Retinal pigment epithelial cell (primary cell): ENCODE measurements at regions not wholly inside any gene's neighbourhood (a gene's known extent, or its start where the extent isn't known, plus 50 kb on each side); places are given as distances from the start of the nearest gene placed in this dataset.

ENCODE experiments used
- DNase-seq: peaks from one replicate; pipeline ENCODE4 v3.0.0-alpha.2; 2010; ENCODE audit warnings: low read depth
- H3K4me3 ChIP-seq: 2 replicates; pipeline ENCODE4 v1.5.1; 2011; ENCODE audit warnings: mild to moderate bottlenecking, low read length, control low read depth, moderate library complexity
- TF ChIP-seq, protein P1 (sequence below): conservative IDR thresholded peaks from 2 replicates; pipeline ENCODE4 v1.5.1; 2011; ENCODE audit warnings: low read depth, low read length, control low read depth, inconsistent platforms

DNA sequence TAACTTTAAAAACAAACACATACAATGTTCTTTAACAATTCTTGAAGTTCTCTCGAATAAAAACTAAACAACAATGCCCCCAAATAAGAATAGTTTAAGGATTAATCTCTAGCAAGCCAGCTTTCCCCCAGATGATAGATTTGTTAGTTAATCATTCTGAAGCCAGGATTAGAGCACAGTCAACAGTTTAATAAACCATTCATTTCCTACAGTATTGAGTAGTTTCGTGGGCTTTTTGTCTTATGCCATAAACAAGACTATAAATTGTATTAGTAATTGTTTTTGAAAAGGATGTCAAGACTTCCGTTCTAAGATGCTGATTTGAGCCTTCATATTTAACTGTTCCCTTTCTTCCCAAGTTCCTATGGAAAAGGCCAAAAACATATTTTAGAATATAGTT, 136.6 kb downstream of the PIK3R1 start:
- TF ChIP-seq, protein P1, sequence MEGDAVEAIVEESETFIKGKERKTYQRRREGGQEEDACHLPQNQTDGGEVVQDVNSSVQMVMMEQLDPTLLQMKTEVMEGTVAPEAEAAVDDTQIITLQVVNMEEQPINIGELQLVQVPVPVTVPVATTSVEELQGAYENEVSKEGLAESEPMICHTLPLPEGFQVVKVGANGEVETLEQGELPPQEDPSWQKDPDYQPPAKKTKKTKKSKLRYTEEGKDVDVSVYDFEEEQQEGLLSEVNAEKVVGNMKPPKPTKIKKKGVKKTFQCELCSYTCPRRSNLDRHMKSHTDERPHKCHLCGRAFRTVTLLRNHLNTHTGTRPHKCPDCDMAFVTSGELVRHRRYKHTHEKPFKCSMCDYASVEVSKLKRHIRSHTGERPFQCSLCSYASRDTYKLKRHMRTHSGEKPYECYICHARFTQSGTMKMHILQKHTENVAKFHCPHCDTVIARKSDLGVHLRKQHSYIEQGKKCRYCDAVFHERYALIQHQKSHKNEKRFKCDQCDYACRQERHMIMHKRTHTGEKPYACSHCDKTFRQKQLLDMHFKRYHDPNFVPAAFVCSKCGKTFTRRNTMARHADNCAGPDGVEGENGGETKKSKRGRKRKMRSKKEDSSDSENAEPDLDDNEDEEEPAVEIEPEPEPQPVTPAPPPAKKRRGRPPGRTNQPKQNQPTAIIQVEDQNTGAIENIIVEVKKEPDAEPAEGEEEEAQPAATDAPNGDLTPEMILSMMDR = no peak
- DNase-seq = no peak
- H3K4me3 ChIP-seq = no peak overlapping the region

DNA sequence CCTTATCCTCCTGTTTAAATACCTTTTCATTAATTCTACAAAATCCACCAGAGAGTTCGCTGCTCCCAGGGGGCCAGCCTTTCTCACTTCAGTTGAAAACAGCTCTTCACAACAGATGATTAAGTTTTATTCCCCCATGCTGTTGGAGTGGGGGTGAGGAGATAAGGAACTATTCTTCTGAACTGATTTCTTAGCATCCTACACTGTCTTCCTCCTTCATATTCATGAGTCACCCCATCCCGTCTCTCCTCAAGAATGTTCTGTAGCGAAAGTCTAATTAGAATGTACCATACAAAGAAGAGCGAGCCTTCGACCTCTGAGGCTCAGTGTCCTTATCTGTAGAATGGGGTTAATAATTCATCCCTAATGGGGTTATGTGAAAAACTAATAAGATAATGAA, 138.0 kb downstream of the PIK3R1 start:
- H3K4me3 ChIP-seq = no peak overlapping the region
- TF ChIP-seq, protein P1 = no peak
- no peak for DNase-seq

DNA sequence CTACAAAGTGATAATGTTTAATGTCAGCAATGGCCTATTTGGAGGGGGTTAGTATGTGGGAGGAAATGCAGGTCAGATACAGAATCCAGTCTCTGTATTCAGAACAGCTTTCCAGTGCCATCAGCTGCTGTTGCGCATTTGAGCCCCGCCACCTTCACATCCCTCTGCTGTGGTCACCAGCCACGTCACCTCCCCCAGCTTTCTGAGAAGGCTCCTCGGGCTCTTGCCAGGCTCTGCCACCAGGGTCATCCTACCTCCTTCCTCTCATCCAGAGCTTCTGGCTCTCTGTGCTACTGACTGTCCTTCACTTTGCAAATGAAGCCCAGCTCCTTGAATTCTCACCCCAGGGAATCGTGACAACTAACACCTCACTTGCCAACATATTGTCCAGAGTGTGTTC, 138.8 kb downstream of the PIK3R1 start:
- DNase-seq = no peak
- TF ChIP-seq, protein P1 = no peak

DNA sequence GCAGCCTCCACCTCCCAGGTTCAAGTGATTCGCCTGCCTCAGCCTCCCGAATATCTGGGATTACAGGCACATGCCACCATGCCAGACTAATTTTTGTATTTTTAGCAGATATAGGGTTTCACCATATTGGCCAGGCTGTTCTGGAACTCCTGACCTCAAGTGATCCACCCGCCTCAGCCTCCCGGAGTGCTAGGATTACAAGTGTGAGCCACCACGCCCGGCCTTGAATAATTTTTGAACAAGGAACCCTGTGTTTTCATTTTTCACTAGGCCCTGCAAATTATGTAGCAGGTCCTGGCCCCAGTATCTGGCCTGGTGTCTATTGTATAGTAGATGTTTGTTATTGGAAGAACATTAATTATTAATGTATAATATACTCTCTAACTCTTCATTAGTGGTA, 140.7 kb downstream of the PIK3R1 start:
- TF ChIP-seq, protein P1 = no peak
- DNase-seq = no peak
- H3K4me3 ChIP-seq = no peak overlapping the region

More for the DNA sequence above, 138.8 kb downstream of the PIK3R1 start:
- H3K4me3 ChIP-seq = no peak overlapping the region

DNA sequence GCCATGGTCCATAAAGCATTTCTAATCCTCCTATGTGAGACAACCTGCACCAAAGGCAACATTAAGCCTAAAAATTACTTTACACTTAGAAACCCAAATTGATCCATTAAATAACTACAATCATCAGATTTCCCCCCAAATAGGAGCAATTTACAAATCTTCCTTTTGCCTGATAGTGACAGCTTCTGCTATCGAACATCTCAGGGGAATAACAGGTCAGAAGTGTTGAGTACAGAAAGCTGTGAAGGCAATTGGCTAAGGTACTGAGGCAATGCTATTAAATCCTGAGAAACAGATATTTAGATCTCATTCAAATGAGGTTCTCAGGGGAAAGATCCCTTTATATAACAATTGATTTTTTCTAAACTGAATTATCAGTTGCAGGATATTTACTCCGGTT, 141.1 kb downstream of the PIK3R1 start:
- TF ChIP-seq, protein P1 = no peak
- DNase-seq = no peak
- no peak overlapping the region for H3K4me3 ChIP-seq

DNA sequence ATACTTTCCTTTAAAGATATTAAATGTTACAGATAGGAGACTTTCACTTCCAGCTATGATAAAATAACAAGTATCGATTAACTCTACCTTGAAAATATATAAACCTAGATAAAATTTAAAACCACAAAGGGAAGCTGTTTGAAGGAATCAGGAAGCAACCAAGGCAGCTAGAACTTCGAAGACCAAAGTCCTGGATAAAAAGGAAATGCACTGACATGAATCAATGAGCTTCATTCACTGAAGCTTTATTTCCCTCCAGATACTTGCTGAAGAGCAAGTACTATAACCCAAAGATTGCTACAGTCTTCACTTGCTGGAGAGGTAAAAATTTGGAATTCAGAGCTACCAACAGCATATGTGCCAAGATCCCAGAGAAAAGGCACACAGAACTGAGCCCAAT, 144.1 kb downstream of the PIK3R1 start:
- TF ChIP-seq, protein P1 = no peak
- H3K4me3 ChIP-seq = no peak overlapping the region
- no peak for DNase-seq

DNA sequence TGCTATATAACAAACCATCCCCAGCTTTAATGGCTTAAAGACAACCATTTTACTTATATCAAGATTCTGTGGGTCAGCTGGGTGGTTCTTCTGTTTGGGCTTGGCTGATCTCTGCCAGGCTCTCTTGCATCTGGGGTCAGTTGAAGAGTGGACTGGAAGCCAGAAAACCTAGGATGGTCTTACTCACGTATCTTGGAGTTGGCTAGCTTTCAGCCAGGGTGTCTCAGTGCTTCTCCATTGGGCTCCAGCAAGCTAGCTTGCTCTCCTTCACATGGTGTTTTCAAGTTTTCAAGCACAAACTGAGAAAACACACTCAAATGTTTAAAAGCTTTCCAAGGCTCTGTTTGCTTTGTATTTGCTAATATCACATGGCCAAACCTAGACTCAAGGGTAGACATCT, 146.8 kb downstream of the PIK3R1 start:
- TF ChIP-seq, protein P1 = no peak
- no peak overlapping the region for H3K4me3 ChIP-seq
- DNase-seq = no peak
